ENCODE measurements at regions not wholly inside any gene's neighbourhood (a gene's known extent, or its start where the extent isn't known, plus 50 kb on each side); places are given as distances from the start of the nearest gene placed in this dataset.

GRCh38 chr20:59456342-59457279 is 147.7 kb upstream of the PHACTR3 start:
- H3K4me3 ChIP-seq (ENCODE audit: insufficient read depth, low read length): no peak overlapping the region
- H4K20me1 ChIP-seq (ENCODE audit: insufficient read depth, low read length): no peaks in the 10 kb centered on the region
- no peaks in the 10 kb centered on the region for H3K9me3 ChIP-seq (ENCODE audit: low read depth, low read length)
- TF ChIP-seq CTCF (IDR thresholded peaks at IDR 0.05; ENCODE audit: extremely low read depth, low read depth, low read length): no peak
- no peaks in the 10 kb centered on the region for H3K36me3 ChIP-seq (ENCODE audit: insufficient read depth, low read length)
- DNase-seq (ENCODE audit: insufficient read length, low spot score, missing footprints): peak; percentile 59
- no peak overlapping the region for H3K27ac ChIP-seq (ENCODE audit: low read depth, low read length)
- H3K4me2 ChIP-seq (ENCODE audit: insufficient read depth, low read length): no peak overlapping the region
- H3K79me2 ChIP-seq (ENCODE audit: insufficient read depth, low read length): no peaks in the 10 kb centered on the region
- H2AFZ ChIP-seq (ENCODE audit: low read length): no peak overlapping the region
- H3K27me3 ChIP-seq (ENCODE audit: insufficient read depth, low read length): no peaks in the 10 kb centered on the region
- no peaks in the 10 kb centered on the region for H3K4me1 ChIP-seq (ENCODE audit: insufficient read depth, low read length)

GRCh38 chr20:59458645-59459044 is 145.7 kb upstream of the PHACTR3 start:
- no peak for DNase-seq (ENCODE audit: insufficient read length, low spot score, missing footprints)
- Histone ChIP-seq H4K20me1 (ENCODE audit: insufficient read depth, low read length) (no peaks in the 10 kb centered on the region), H3K4me1 (ENCODE audit: insufficient read depth, low read length) (no peaks in the 10 kb centered on the region), H3K27me3 (ENCODE audit: insufficient read depth, low read length) (no peaks in the 10 kb centered on the region), H2AFZ (ENCODE audit: low read length) (no peak overlapping the region), H3K27ac (ENCODE audit: low read depth, low read length) (no peak overlapping the region), H3K4me2 (ENCODE audit: insufficient read depth, low read length) (no peak overlapping the region), H3K9me3 (ENCODE audit: low read depth, low read length) (no peaks in the 10 kb centered on the region), H3K4me3 (ENCODE audit: insufficient read depth, low read length) (no peak overlapping the region), H3K79me2 (ENCODE audit: insufficient read depth, low read length) (no peaks in the 10 kb centered on the region), H3K36me3 (ENCODE audit: insufficient read depth, low read length) (no peaks in the 10 kb centered on the region)
- no peak for TF ChIP-seq CTCF (IDR thresholded peaks at IDR 0.05; ENCODE audit: extremely low read depth, low read depth, low read length)

DNA sequence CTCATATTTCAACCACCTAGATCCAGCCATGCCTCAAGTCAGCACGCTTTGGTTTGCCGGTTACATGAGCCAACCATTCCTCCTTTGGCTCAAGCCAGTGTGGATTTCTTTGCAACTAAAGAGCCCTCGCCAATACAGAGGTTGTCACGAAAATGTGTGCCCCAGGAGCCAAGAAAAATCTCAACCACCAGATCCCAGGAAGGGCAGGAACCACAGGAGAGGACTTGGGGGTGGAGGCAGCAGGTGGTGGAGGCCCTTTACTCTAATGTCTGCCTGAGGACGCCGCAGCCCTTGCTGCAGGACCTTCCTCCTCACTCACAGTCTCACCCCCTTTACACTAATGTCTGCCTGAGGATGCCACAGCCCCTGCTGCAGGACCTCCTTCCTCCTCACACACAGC is 144.8 kb upstream of the PHACTR3 start:
- no peaks in the 10 kb centered on the region for H4K20me1 ChIP-seq (ENCODE audit: insufficient read depth, low read length)
- no peaks in the 10 kb centered on the region for H3K4me1 ChIP-seq (ENCODE audit: insufficient read depth, low read length)
- H3K79me2 ChIP-seq (ENCODE audit: insufficient read depth, low read length): no peaks in the 10 kb centered on the region
- H3K4me2 ChIP-seq (ENCODE audit: insufficient read depth, low read length): no peak overlapping the region
- no peak for TF ChIP-seq CTCF (IDR thresholded peaks at IDR 0.05; ENCODE audit: extremely low read depth, low read depth, low read length)
- no peaks in the 10 kb centered on the region for H3K9me3 ChIP-seq (ENCODE audit: low read depth, low read length)
- DNase-seq (ENCODE audit: insufficient read length, low spot score, missing footprints): peak; percentile 53
- no peaks in the 10 kb centered on the region for H3K27me3 ChIP-seq (ENCODE audit: insufficient read depth, low read length)
- no peak overlapping the region for H3K27ac ChIP-seq (ENCODE audit: low read depth, low read length)
- H3K4me3 ChIP-seq (ENCODE audit: insufficient read depth, low read length): no peak overlapping the region
- no peaks in the 10 kb centered on the region for H3K36me3 ChIP-seq (ENCODE audit: insufficient read depth, low read length)
- H2AFZ ChIP-seq (ENCODE audit: low read length): no peak overlapping the region

GRCh38 chr20:59460352-59460751 is 144.0 kb upstream of the PHACTR3 start:
- no peaks in the 10 kb centered on the region for H3K27me3 ChIP-seq (ENCODE audit: insufficient read depth, low read length)
- H3K9me3 ChIP-seq (ENCODE audit: low read depth, low read length): no peaks in the 10 kb centered on the region
- no peak for TF ChIP-seq CTCF (IDR thresholded peaks at IDR 0.05; ENCODE audit: extremely low read depth, low read depth, low read length)
- H3K36me3 ChIP-seq (ENCODE audit: insufficient read depth, low read length): no peaks in the 10 kb centered on the region
- no peaks in the 10 kb centered on the region for H4K20me1 ChIP-seq (ENCODE audit: insufficient read depth, low read length)
- no peaks in the 10 kb centered on the region for H3K79me2 ChIP-seq (ENCODE audit: insufficient read depth, low read length)
- H3K4me2 ChIP-seq (ENCODE audit: insufficient read depth, low read length): no peak overlapping the region
- no peak for DNase-seq (ENCODE audit: insufficient read length, low spot score, missing footprints)
- H3K4me1 ChIP-seq (ENCODE audit: insufficient read depth, low read length): no peaks in the 10 kb centered on the region
- no peak overlapping the region for H3K27ac ChIP-seq (ENCODE audit: low read depth, low read length)
- no peak overlapping the region for H3K4me3 ChIP-seq (ENCODE audit: insufficient read depth, low read length)
- H2AFZ ChIP-seq (ENCODE audit: low read length): no peak overlapping the region
